ENCODE measurements at regions not wholly inside any gene's neighbourhood (a gene's known extent, or its start where the extent isn't known, plus 50 kb on each side); places are given as distances from the start of the nearest gene placed in this dataset.

DNA sequence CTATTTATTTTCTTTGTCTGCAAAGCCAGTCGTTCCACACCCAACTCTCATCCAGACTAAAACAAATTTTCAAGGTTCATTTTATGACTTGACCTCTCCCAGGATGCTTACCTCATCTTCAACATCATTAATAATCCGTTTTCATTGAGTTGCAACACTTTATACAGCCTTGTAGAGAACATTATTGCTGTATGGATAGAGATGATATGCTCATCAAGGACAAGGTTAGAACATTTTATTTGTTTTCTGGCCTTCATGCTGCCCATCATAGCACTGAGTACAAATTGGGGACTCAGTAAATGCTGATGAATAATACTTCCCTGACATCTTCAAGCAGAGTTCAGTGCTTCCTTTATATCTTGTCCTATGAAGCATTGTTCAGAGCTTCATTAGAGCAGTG is 120.2 kb downstream of the OXSM start:
- TF ChIP-seq EP300 (IDR thresholded peaks at IDR 0.05) (no peak), POLR2A (IDR thresholded peaks at IDR 0.05) (no peak)
- TF ChIP-seq, protein P1, sequence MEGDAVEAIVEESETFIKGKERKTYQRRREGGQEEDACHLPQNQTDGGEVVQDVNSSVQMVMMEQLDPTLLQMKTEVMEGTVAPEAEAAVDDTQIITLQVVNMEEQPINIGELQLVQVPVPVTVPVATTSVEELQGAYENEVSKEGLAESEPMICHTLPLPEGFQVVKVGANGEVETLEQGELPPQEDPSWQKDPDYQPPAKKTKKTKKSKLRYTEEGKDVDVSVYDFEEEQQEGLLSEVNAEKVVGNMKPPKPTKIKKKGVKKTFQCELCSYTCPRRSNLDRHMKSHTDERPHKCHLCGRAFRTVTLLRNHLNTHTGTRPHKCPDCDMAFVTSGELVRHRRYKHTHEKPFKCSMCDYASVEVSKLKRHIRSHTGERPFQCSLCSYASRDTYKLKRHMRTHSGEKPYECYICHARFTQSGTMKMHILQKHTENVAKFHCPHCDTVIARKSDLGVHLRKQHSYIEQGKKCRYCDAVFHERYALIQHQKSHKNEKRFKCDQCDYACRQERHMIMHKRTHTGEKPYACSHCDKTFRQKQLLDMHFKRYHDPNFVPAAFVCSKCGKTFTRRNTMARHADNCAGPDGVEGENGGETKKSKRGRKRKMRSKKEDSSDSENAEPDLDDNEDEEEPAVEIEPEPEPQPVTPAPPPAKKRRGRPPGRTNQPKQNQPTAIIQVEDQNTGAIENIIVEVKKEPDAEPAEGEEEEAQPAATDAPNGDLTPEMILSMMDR (IDR thresholded peaks at IDR 0.05): no peak

Measured in stomach (tissue), 4 donors.